ENCODE measurements at regions not wholly inside any gene's neighbourhood (a gene's known extent, or its start where the extent isn't known, plus 50 kb on each side); places are given as distances from the start of the nearest gene placed in this dataset.
"Not testable (repeated sequence)": the region's sequence is repeated elsewhere in the genome, so short reads cannot be mapped to it uniquely, and the experiment has no call there.

GRCh38 chr14:27305441-27305945 is 707.7 kb upstream of the NOVA1 start:
- no TSS peak for BruUV-seq (replicated peaks)
- Histone ChIP-seq H3K79me1 (ENCODE audit: low read depth in 1 of 2, low read length in 2 of 2) (no peaks in the 10 kb centered on the region), H3K23ac (ENCODE audit: low read depth, low read length) (no peak overlapping the region), H2BK20ac (ENCODE audit: low read depth, low read length) (no peak overlapping the region), H3K4me3 (ENCODE audit: insufficient read depth, low read depth, low read length) (no peak overlapping the region), H3K9ac (ENCODE audit: low read depth, low read length) (no peak overlapping the region), H2AFZ (replicated peaks; ENCODE audit: low read length, poor library complexity) (no peak overlapping the region), H2BK5ac (ENCODE audit: low read depth, low read length, poor library complexity, severe bottlenecking) (no peak overlapping the region), H3K9me1 (ENCODE audit: insufficient read depth, low read length) (no peaks in the 10 kb centered on the region), H2BK15ac (ENCODE audit: low read depth, low read length) (no peak overlapping the region), H4K8ac (ENCODE audit: low read depth in 2 of 2, low read length in 2 of 2) (no peak overlapping the region), H4K91ac (ENCODE audit: insufficient read depth, low read depth, low read length) (no peak overlapping the region), H3K56ac (ENCODE audit: extremely low read depth, insufficient read depth, low read length) (no peak overlapping the region), H3K9me3 (ENCODE audit: control insufficient read depth, insufficient read depth, low read length) (peaks cover 5% of the 10 kb centered on the region), H3K14ac (replicated peaks; ENCODE audit: low read depth, low read length) (no peak overlapping the region), H2AK9ac (replicated peaks; ENCODE audit: low read depth, low read length, poor library complexity) (no peak overlapping the region), H3K4me1 (ENCODE audit: control insufficient read depth, insufficient read depth, low read length) (no peaks in the 10 kb centered on the region), H3K27me3 (ENCODE audit: control insufficient read depth, insufficient read depth, low read length) (no peaks in the 10 kb centered on the region), H3K18ac (ENCODE audit: low read depth, low read length) (no peak overlapping the region), H3K4me2 (ENCODE audit: low read depth, low read length) (no peak overlapping the region), H3K27ac (ENCODE audit: insufficient read depth, low read length) (no peak overlapping the region), H2BK120ac (ENCODE audit: low read depth, low read length) (no peak overlapping the region), H4K5ac (ENCODE audit: low read depth, low read length) (no peak overlapping the region), H3K36me3 (ENCODE audit: control insufficient read depth, insufficient read depth, low read length) (no peaks in the 10 kb centered on the region), H3K4ac (ENCODE audit: low read depth, low read length) (no peak overlapping the region), H4K20me1 (ENCODE audit: insufficient read depth, low read length) (no peaks in the 10 kb centered on the region), H2AK5ac (ENCODE audit: low read depth, low read length) (no peak overlapping the region)
- dilution Hi-C loops (cut with HindIII; ENCODE audit: low sequenced_read_pairs, unreplicated experiment) (no loop called here), intact Hi-C loops (cut with micrococcal nuclease) (no loop called here), in situ Hi-C loops (cut with MboI; ENCODE audit: low sequenced_read_pairs) (no loop called here)
- ATAC-seq (ENCODE audit: low read depth) (no peak), DNase-seq (no peak)
- TF ChIP-seq POLR2A (IDR thresholded peaks at IDR 0.05; ENCODE audit: low read depth, low read length), result no peak
- TF ChIP-seq CEBPB (IDR thresholded peaks at IDR 0.05; ENCODE audit: low read depth, low read length), result no peak
- TF ChIP-seq MAFK (IDR thresholded peaks at IDR 0.05; ENCODE audit: low read depth, low read length), result no peak
- no peak for TF ChIP-seq USF2 (IDR thresholded peaks at IDR 0.05; ENCODE audit: low read depth, low read length)
- no peak for TF ChIP-seq MXI1 (IDR thresholded peaks at IDR 0.05; ENCODE audit: borderline replicate concordance, low read depth, low read length)
- no peak for TF ChIP-seq ELK1 (IDR thresholded peaks at IDR 0.05; ENCODE audit: borderline replicate concordance, low read depth, low read length)
- TF ChIP-seq RFX5 (IDR thresholded peaks at IDR 0.05; ENCODE audit: low read depth, low read length), result no peak
- CTCF ChIA-PET, result no interaction called here
- POLR2A ChIA-PET (ENCODE audit: unreplicated experiment), result no interaction called here

- H3K27ac ChIP-seq (ENCODE audit: insufficient read depth, low read length); H3K23ac ChIP-seq (ENCODE audit: low read depth, low read length); H2AFZ ChIP-seq (replicated peaks; ENCODE audit: low read length, poor library complexity); CTCF ChIA-PET; in situ Hi-C loops (cut with MboI; ENCODE audit: low sequenced_read_pairs); H4K5ac ChIP-seq (ENCODE audit: low read depth, low read length); ATAC-seq (ENCODE audit: low read depth); H3K79me1 ChIP-seq (ENCODE audit: low read depth in 1 of 2, low read length in 2 of 2); H3K4ac ChIP-seq (ENCODE audit: low read depth, low read length); BruUV-seq (replicated peaks); H3K27me3 ChIP-seq (ENCODE audit: control insufficient read depth, insufficient read depth, low read length); H4K8ac ChIP-seq (ENCODE audit: low read depth in 2 of 2, low read length in 2 of 2); H3K9ac ChIP-seq (ENCODE audit: low read depth, low read length); H3K4me2 ChIP-seq (ENCODE audit: low read depth, low read length); H4K20me1 ChIP-seq (ENCODE audit: insufficient read depth, low read length); H2BK5ac ChIP-seq (ENCODE audit: low read depth, low read length, poor library complexity, severe bottlenecking); H3K4me3 ChIP-seq (ENCODE audit: insufficient read depth, low read depth, low read length); H3K56ac ChIP-seq (ENCODE audit: extremely low read depth, insufficient read depth, low read length); POLR2A ChIA-PET (ENCODE audit: unreplicated experiment); H3K14ac ChIP-seq (replicated peaks; ENCODE audit: low read depth, low read length); H2AK9ac ChIP-seq (replicated peaks; ENCODE audit: low read depth, low read length, poor library complexity); dilution Hi-C loops (cut with HindIII; ENCODE audit: low sequenced_read_pairs, unreplicated experiment); H3K36me3 ChIP-seq (ENCODE audit: control insufficient read depth, insufficient read depth, low read length); DNase-seq; H3K9me1 ChIP-seq (ENCODE audit: insufficient read depth, low read length); H2AK5ac ChIP-seq (ENCODE audit: low read depth, low read length); H3K9me3 ChIP-seq (ENCODE audit: control insufficient read depth, insufficient read depth, low read length); intact Hi-C loops (cut with micrococcal nuclease); H3K4me1 ChIP-seq (ENCODE audit: control insufficient read depth, insufficient read depth, low read length); H2BK20ac ChIP-seq (ENCODE audit: low read depth, low read length); H2BK15ac ChIP-seq (ENCODE audit: low read depth, low read length); H3K18ac ChIP-seq (ENCODE audit: low read depth, low read length); H2BK120ac ChIP-seq (ENCODE audit: low read depth, low read length); H4K91ac ChIP-seq (ENCODE audit: insufficient read depth, low read depth, low read length): not testable (repeated sequence)
- no CpG with 5 or more reads among the region's 7 CpGs for WGBS, 2 experiments (ENCODE audit: extremely low coverage in 2 of 2, insufficient read length in 1 of 2)
These were observed 714.9 kb upstream of the NOVA1 start for GRCh38 chr14:27312730-27313129.

Measured in IMR-90 (cell line).